Bronchial epithelial cell (primary cell): ENCODE measurements at regions not wholly inside any gene's neighbourhood (a gene's known extent, or its start where the extent isn't known, plus 50 kb on each side); places are given as distances from the start of the nearest gene placed in this dataset.
A peak's percentile ranks its signal among the peaks of the same experiment; 100 is the strongest.

Experiments
- DNase-seq: peaks from one replicate; pipeline ENCODE4 v3.0.0-alpha.2; 2010; ENCODE audit warnings: low read depth
- FAIRE-seq: peaks from 2 replicates; lab custom pipeline; 2011; peaks lifted over from hg19 to GRCh38; lab: Jason Lieb, UNC
- H3K27me3 ChIP-seq: 2 replicates; pipeline ENCODE4 v1.5.1; 2011; ENCODE audit warnings: low read length; ENCODE audit not compliant: control insufficient read depth, insufficient read depth
- H3K36me3 ChIP-seq: 2 replicates; pipeline ENCODE4 v1.5.1; 2011; ENCODE audit warnings: low read length; ENCODE audit not compliant: control insufficient read depth, insufficient read depth
- H3K4me3 ChIP-seq: 2 replicates; pipeline ENCODE4 v1.5.1; 2011; ENCODE audit warnings: mild to moderate bottlenecking, low read depth, low read length, control low read depth
- TF ChIP-seq, protein P1 (sequence below): IDR thresholded peaks from 2 replicates; pipeline ENCODE4 v1.5.1; 2011; ENCODE audit warnings: mild to moderate bottlenecking, moderate library complexity, low read length, control low read depth, inconsistent platforms; ENCODE audit not compliant: insufficient read depth, severe bottlenecking

DNA sequence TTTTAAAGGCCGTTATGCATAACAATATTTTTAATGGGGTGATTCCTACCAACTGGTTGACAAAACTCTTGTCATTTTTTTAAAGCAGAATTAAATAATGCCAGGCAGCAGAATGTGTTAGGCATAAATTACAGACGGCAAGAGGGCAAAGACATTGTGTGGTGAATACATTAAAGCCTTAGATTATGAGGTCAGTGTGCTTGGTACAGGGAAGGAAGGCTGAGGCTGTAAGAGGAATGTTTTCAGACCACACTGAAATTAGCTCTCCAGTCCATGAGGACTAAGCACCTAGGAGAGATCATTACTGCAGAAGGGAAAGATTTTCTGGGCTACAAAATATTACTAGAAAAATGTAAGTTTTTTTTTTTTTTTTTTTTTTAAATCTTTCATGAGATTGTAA, 312.8 kb upstream of the PRKCQ start:
- FAIRE-seq (no peak), DNase-seq (no peak)
- TF ChIP-seq, protein P1, sequence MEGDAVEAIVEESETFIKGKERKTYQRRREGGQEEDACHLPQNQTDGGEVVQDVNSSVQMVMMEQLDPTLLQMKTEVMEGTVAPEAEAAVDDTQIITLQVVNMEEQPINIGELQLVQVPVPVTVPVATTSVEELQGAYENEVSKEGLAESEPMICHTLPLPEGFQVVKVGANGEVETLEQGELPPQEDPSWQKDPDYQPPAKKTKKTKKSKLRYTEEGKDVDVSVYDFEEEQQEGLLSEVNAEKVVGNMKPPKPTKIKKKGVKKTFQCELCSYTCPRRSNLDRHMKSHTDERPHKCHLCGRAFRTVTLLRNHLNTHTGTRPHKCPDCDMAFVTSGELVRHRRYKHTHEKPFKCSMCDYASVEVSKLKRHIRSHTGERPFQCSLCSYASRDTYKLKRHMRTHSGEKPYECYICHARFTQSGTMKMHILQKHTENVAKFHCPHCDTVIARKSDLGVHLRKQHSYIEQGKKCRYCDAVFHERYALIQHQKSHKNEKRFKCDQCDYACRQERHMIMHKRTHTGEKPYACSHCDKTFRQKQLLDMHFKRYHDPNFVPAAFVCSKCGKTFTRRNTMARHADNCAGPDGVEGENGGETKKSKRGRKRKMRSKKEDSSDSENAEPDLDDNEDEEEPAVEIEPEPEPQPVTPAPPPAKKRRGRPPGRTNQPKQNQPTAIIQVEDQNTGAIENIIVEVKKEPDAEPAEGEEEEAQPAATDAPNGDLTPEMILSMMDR, result no peak
- Histone ChIP-seq H3K36me3 (no peaks in the 10 kb centered on the region), H3K4me3 (no peak overlapping the region), H3K27me3 (no peaks in the 10 kb centered on the region)

GRCh38 chr10:6891924-6892323, 311.8 kb upstream of the PRKCQ start:
- TF ChIP-seq, protein P1, result no peak
- FAIRE-seq (peak; percentile 23), DNase-seq (no peak)
- Histone ChIP-seq H3K36me3 (no peaks in the 10 kb centered on the region), H3K27me3 (no peaks in the 10 kb centered on the region), H3K4me3 (no peak overlapping the region)

- Histone ChIP-seq H3K4me3 (no peak overlapping the region), H3K27me3 (no peaks in the 10 kb centered on the region), H3K36me3 (no peaks in the 10 kb centered on the region)
- DNase-seq, result no peak
- no peak for FAIRE-seq
- TF ChIP-seq, protein P1, result no peak
Measured at GRCh38 chr10:6889718-6890117, 309.6 kb upstream of the PRKCQ start.

DNA sequence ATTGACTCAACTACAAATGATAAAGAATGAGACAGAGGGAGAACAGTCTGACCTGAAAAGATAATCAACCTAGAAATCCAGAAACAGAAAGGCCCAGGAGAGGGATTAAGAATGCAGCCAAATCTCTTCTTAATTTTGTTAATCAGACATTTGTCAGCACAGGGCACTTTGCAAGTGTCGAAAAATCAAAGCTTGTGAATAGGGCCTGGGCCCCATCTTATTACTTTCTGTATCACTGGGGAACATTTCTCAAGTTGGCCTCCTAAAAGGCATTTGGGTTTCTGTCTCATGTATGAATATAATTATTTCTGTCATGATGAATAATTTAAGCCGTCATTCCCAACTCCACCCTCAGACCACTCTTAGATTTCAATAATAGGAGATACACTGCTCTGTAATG, 308.4 kb upstream of the PRKCQ start:
- TF ChIP-seq, protein P1, result no peak
- Histone ChIP-seq H3K4me3 (no peak overlapping the region), H3K36me3 (no peaks in the 10 kb centered on the region), H3K27me3 (no peaks in the 10 kb centered on the region)
- DNase-seq (no peak), FAIRE-seq (no peak)

DNA sequence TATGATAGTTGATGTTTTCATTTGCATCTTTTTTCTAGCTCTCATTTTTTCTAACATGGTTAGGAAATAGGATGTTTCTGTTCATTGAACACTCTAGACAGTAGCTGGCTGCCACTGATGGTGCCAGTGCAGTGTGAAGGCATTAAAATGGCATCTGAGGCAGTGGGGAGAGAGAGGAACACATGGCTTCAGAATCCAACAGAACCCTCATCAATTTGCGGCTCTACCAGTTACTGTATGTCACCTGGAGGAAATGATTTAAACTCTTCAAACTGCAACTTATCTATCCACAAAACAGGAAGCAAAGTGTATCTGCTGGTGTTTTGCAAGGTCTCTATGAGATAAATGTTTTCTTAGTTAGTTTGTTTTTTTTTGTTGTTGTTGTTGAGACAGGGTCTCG, 305.2 kb upstream of the PRKCQ start:
- TF ChIP-seq, protein P1, result no peak
- FAIRE-seq, result no peak
- DNase-seq, result no peak
- no peaks in the 10 kb centered on the region for H3K27me3 ChIP-seq
- no peak overlapping the region for H3K4me3 ChIP-seq
- H3K36me3 ChIP-seq, result no peaks in the 10 kb centered on the region

DNA sequence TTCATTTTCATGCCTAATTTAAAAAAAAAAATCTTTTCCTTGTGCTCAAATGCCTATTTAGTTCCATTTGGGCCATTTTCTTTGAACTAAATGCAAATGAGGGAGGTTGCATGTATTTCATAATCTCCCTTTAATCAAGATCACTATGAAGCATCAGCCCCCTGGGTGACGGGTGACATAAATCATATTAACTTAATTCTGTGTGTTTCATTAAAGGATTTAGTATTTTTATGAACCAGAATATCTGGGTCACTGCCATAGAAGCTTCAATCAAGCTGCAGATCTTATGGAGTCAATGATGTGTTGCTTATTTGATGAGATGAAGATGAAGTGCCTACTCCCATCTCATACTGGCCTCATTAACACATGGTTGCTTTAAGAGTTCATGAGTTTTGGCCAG, 301.9 kb upstream of the PRKCQ start:
- TF ChIP-seq, protein P1, result no peak
- Histone ChIP-seq H3K36me3 (no peaks in the 10 kb centered on the region), H3K4me3 (no peak overlapping the region), H3K27me3 (no peaks in the 10 kb centered on the region)
- FAIRE-seq, result no peak
- no peak for DNase-seq
